Transverse colon (tissue), 4 donors: ENCODE measurements at regions not wholly inside any gene's neighbourhood (a gene's known extent, or its start where the extent isn't known, plus 50 kb on each side); places are given as distances from the start of the nearest gene placed in this dataset.
A peak's percentile ranks its signal among the peaks of the same experiment; 100 is the strongest.

Source experiments
- DNase-seq: peaks from one replicate; pipeline ENCODE4 v3.0.0-alpha.2; 2019
- H3K27ac ChIP-seq, 4 donors: fragments of 200-600 bp; sonication (generic); 2 replicates each; pipeline ENCODE4 v1.5.1; 2016 to 2018; ENCODE audit warnings: inconsistent platforms in 4 of 4
- H3K27me3 ChIP-seq: fragments of 200-600 bp; sonication (generic); 2 replicates; pipeline ENCODE4 v1.5.1; 2017; ENCODE audit warnings: inconsistent platforms
- H3K36me3 ChIP-seq, 4 donors: fragments of 200-600 bp; sonication (generic); 2 replicates each; pipeline ENCODE4 v1.5.1; 2017 to 2019; ENCODE audit warnings: inconsistent platforms in 4 of 4
- H3K4me1 ChIP-seq, 4 donors: fragments of 200-600 bp; sonication (generic); 2 replicates each; pipeline ENCODE4 v1.5.1; 2017 to 2020; ENCODE audit warnings: inconsistent platforms in 4 of 4
- H3K4me3 ChIP-seq, 4 donors: fragments of 200-600 bp; sonication (generic); 1 replicate in 1 of 4; 2 replicates in 3 of 4; pipeline versions ENCODE4 v1.5.1 to v1.6.1; 2017 to 2019; ENCODE audit warnings: inconsistent platforms in 4 of 4
- H3K9me3 ChIP-seq, 2 donors: fragments of 200-600 bp; sonication (generic); 2 replicates each; pipeline ENCODE4 v1.5.1; 2017 to 2019; ENCODE audit warnings: inconsistent platforms in 2 of 2
- CTCF ChIP-seq, 5 experiments: fragments of 200-600 bp in 3 of 5; fragments of 450-650 bp in 2 of 5; sonication (generic) in 3 of 5; IDR thresholded peaks; 1 replicate in 2 of 5; 2 replicates in 3 of 5; pipeline ENCODE4 v1.5.1; 2016 to 2017; ENCODE audit warnings: antibody characterized with exemption in 5 of 5, inconsistent platforms in 3 of 5, mild to moderate bottlenecking in 2 of 5, moderate library complexity in 1 of 5
- EP300 ChIP-seq: sonication (generic); formaldehyde crosslinking; IDR thresholded peaks from one replicate; pipeline ENCODE4 v1.6.1; 2017; ENCODE audit warnings: antibody characterized with exemption, low read depth
- POLR2A ChIP-seq: fragments of 450-650 bp; IDR thresholded peaks from one replicate; pipeline ENCODE4 v1.6.1; 2016; ENCODE audit warnings: antibody characterized with exemption, mild to moderate bottlenecking, moderate library complexity
- POLR2AphosphoS5 ChIP-seq, 3 donors: sonication (generic); formaldehyde crosslinking; IDR thresholded peaks; one replicate each; pipeline ENCODE4 v1.6.1; 2016; ENCODE audit warnings: antibody characterized with exemption in 3 of 3
- WGBS, 2 donors: methylation state at CpG; one replicate each; pipeline ENCODE4 v1.1.5; 2018; ENCODE audit warnings: low coverage in 1 of 2; 5-methylcytosine and 5-hydroxymethylcytosine counted together
- in situ Hi-C, 4 donors: fragments of 200-750 bp; cut with MboI; loops; one replicate each; pipeline versions ENCODE4 v1.15.0 to v1.15.1; 2017; ENCODE audit warnings: low sequenced_read_pairs in 3 of 4, low pct_ligation_motif_present in 1 of 4, low pct_unique_long_range_greater_than_20kb in 1 of 4
- intact Hi-C: fragments of 100-400 bp; cut with DNase I; formaldehyde crosslinking; loops from one replicate; pipeline ENCODE4 v1.15.1; 2023; ENCODE audit warnings: low total_unique reads

- TF ChIP-seq EP300 (no peak), POLR2AphosphoS5 (IDR thresholded peaks at IDR 0.05) (no peak), CTCF (IDR thresholded peaks at IDR 0.05) (peak; percentile 66 to 83 (median 78)), POLR2A (no peak)
- peak; percentile 19 for DNase-seq
- no peaks in the 10 kb centered on the region for H3K36me3 ChIP-seq
- H3K4me1 ChIP-seq: no peaks in the 10 kb centered on the region
- in situ Hi-C loops (loop anchor here in 2 of 4 donors (25.0 kb wide), 1 partner anchor 732 kb away; no protein-coding TSS in a partner anchor), intact Hi-C loops (no loop called here)
- H3K27ac ChIP-seq: no peak overlapping the region
- 33 to 41% methylated on average over 9 of the region's 9 CpGs for WGBS, 2 donors
- no peaks in the 10 kb centered on the region for H3K9me3 ChIP-seq
- H3K4me3 ChIP-seq: no peak overlapping the region
- no peaks in the 10 kb centered on the region for H3K27me3 ChIP-seq
These were observed 115.5 kb upstream of the GNAI1 start for GRCh38 chr7:80018941-80019808.

DNA sequence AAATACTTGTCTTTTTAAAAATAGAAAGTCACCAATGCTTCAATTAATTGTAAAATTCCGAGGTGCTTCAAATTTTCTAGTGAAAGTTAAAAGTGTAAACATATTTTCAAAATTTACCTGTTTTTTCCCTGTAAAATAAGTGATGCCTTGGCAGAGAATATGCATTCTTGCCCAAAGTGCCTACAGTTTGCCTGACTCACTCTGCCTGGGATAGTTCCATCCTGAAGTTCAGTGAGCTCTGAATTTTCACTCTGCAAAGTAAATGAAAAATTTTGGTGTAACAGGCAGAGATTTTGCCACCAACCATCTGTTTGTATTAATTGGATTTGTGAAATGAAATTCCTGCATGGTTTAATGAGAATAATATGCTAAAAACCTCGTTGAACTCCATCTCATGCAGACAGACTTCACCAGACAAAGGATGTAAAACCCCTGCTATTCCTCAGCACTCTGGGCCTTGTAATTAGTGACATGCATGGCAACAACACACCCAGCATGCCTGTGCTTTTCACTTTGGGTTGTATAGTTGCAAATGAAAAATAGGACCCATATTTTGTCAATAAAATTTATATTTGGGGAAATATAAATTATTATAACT lies 117.4 kb upstream of the GNAI1 start:
- Histone ChIP-seq H3K27me3 (no peaks in the 10 kb centered on the region), H3K4me1 (no peaks in the 10 kb centered on the region), H3K27ac (no peak overlapping the region), H3K4me3 (no peak overlapping the region), H3K9me3 (no peaks in the 10 kb centered on the region), H3K36me3 (no peaks in the 10 kb centered on the region)
- 61 to 73% methylated on average over 2 of the region's 2 CpGs for WGBS, 2 donors
- DNase-seq: no peak
- intact Hi-C loops: no loop called here
- in situ Hi-C loops: loop anchor here in 2 of 4 donors (25.0 kb wide), 1 partner anchor 730 kb away; no protein-coding TSS in a partner anchor
- TF ChIP-seq POLR2AphosphoS5 (IDR thresholded peaks at IDR 0.05): no peak
- TF ChIP-seq EP300: no peak
- TF ChIP-seq CTCF (IDR thresholded peaks at IDR 0.05): no peak
- TF ChIP-seq POLR2A: no peak

DNA sequence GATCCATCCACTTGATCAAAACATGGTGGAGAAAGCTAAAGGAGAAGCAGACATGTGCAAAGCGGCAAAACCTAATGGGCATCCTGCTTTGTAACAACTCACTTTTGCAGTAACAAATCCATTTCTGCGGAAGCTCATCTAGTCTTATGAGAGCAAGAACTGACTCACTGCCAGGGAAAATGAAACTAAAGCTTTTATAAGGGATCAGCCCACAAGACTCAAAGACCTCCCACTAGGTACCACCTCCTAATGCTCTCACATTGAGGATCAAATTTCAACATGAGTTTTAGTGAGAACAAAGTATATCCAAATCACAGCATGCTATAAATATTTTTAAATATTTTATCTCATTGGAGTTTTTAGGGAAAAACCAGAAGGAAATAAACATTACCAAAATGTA lies 120.1 kb upstream of the GNAI1 start:
- DNase-seq: no peak
- 85 to 98% methylated on average over 2 of the region's 2 CpGs for WGBS, 2 donors
- in situ Hi-C loops (loop anchor here in 2 of 4 donors (25.0 kb wide), 1 partner anchor 727 kb away; no protein-coding TSS in a partner anchor), intact Hi-C loops (no loop called here)
- Histone ChIP-seq H3K36me3 (no peaks in the 10 kb centered on the region), H3K4me1 (no peaks in the 10 kb centered on the region), H3K27me3 (no peaks in the 10 kb centered on the region), H3K4me3 (no peak overlapping the region), H3K27ac (no peak overlapping the region), H3K9me3 (no peaks in the 10 kb centered on the region)
- TF ChIP-seq POLR2AphosphoS5 (IDR thresholded peaks at IDR 0.05) (no peak), EP300 (no peak), CTCF (IDR thresholded peaks at IDR 0.05) (no peak), POLR2A (no peak)

- in situ Hi-C loops: loop anchor here in 2 of 4 donors (25.0 kb wide), 1 partner anchor 721 kb away; no protein-coding TSS in a partner anchor
- no peaks in the 10 kb centered on the region for H3K9me3 ChIP-seq
- no peaks in the 10 kb centered on the region for H3K36me3 ChIP-seq
- intact Hi-C loops: no loop called here
- H3K27me3 ChIP-seq: no peaks in the 10 kb centered on the region
- no peak overlapping the region for H3K4me3 ChIP-seq
- 61 to 67% methylated on average over 1 of the region's 1 CpG for WGBS, 2 donors
- no peak for DNase-seq
- H3K27ac ChIP-seq: no peak overlapping the region
- H3K4me1 ChIP-seq: no peaks in the 10 kb centered on the region
- TF ChIP-seq POLR2A (no peak), POLR2AphosphoS5 (IDR thresholded peaks at IDR 0.05) (no peak), CTCF (IDR thresholded peaks at IDR 0.05) (no peak), EP300 (no peak)
These were observed 126.6 kb upstream of the GNAI1 start for GRCh38 chr7:80008039-80008438.
